MM.1S (cell line): ENCODE measurements at regions not wholly inside any gene's neighbourhood (a gene's known extent, or its start where the extent isn't known, plus 50 kb on each side); places are given as distances from the start of the nearest gene placed in this dataset.

ENCODE experiments used
- EZH2 ChIP-seq: fragments of 300-600 bp; sonication (generic); optimal IDR thresholded peaks from 2 replicates; pipeline ENCODE3; 2017; ENCODE audit warnings: low read depth, mild to moderate bottlenecking, antibody characterized with exemption, low read length, mixed read lengths
- TF ChIP-seq, protein P1 (sequence below): fragments of 300-600 bp; sonication (generic); IDR thresholded peaks from 2 replicates; pipeline ENCODE4 v1.5.1; 2016; ENCODE audit warnings: antibody characterized with exemption, low read length, mixed read lengths

DNA sequence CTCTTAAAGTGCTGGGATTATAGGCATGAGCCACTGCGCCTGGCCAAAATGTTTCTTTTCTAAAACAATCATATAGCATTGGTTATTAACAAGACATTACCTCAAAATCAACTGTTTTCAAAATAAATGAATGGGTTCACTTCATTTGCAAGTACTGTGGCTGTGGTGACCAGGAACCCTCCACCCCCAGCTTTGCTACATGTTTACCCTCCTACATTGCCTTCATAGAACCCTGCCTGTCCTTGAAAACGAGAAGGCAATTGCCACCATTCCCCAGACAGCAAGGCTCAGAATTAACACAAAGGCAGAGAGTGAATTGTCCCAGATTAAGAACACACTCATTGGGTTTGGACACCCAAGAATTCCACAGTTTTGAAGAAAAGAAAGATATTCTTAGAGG, 116.6 kb upstream of the LGSN start:
- TF ChIP-seq, protein P1, sequence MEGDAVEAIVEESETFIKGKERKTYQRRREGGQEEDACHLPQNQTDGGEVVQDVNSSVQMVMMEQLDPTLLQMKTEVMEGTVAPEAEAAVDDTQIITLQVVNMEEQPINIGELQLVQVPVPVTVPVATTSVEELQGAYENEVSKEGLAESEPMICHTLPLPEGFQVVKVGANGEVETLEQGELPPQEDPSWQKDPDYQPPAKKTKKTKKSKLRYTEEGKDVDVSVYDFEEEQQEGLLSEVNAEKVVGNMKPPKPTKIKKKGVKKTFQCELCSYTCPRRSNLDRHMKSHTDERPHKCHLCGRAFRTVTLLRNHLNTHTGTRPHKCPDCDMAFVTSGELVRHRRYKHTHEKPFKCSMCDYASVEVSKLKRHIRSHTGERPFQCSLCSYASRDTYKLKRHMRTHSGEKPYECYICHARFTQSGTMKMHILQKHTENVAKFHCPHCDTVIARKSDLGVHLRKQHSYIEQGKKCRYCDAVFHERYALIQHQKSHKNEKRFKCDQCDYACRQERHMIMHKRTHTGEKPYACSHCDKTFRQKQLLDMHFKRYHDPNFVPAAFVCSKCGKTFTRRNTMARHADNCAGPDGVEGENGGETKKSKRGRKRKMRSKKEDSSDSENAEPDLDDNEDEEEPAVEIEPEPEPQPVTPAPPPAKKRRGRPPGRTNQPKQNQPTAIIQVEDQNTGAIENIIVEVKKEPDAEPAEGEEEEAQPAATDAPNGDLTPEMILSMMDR = no peak
- no peak for TF ChIP-seq EZH2
